ENCODE measurements at regions not wholly inside any gene's neighbourhood (a gene's known extent, or its start where the extent isn't known, plus 50 kb on each side); places are given as distances from the start of the nearest gene placed in this dataset.
A peak's percentile ranks its signal among the peaks of the same experiment; 100 is the strongest.
"Not testable (repeated sequence)": the region's sequence is repeated elsewhere in the genome, so short reads cannot be mapped to it uniquely, and the experiment has no call there.

DNA sequence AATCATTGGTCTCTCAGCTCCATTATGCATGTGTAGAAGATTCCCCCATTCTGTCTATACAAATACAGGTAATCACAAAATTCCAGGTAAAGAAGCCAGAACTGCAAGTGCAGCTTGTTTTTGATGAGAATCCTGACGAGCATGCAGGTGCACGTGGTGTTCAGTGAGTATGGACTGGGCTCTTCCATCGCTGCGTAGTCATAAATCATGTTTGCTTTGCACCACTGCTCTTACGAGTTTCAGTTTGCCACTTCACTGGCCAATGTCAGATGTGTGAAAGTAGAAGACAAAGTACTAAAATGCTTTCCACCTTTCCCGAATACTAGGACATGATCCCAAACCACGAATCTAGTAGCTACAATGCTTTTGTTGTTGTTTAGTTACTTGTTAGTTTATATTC, 390.7 kb downstream of the LIG4 start:
- DNase-seq (ENCODE audit: low read depth, low spot score), result no peak

DNA sequence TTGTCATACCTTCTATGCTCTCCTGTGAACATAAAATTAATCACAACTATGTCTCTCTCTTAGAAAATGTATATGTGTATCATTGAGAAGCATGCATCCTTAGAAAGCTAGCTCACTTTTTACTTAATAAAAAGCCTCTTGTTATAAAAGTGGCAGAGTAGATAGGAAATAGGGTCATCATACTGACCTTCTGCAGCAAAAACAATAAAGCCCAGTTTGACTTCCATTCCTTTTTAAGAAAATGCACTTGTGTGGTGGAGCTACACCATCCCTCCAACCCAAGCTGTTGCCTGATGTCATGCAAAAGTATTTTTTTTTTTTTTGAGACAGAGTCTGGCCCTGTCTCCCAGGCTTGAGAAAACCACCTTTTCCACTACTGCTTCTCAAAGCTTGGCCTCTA, 393.3 kb downstream of the LIG4 start:
- DNase-seq (ENCODE audit: low read depth, low spot score), result peak; percentile 11

DNA sequence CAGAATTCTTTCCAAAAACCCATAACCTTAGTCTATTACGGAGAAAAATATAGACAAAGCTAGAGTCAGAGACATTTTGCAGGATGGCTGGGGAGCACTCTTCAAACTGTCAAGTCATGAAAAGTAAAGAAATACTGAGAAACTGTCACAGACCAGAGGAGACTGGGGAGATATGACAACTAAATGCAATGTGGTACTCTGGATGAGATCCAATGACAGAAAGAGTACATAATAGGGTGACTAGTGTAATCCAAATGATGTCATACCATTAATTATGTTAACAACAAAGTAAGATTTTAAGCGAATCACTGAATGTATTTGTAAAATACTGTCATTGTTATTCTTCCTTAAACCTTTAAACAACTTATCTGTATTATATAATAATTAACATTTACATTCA, 393.8 kb downstream of the LIG4 start:
- DNase-seq (ENCODE audit: low read depth, low spot score), result no peak

DNA sequence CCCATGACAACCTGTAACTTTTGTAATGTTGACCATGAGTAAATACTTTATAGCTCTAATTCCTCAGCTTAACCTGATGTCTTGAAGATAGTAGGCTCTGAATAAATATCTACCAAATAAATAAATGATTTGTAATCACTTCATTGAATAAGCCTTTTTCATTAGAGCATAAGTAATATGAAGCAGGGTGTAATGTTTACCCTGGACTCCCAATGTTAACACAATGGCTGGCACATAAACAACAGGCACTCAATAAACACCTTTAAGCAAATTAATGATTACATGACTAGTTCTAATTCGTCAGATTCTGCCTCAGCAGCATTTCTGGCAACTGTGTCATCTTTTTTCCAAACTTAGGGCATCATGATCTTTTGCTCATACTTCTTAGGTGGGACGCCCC, 396.3 kb downstream of the LIG4 start:
- DNase-seq (ENCODE audit: low read depth, low spot score), result no peak

DNA sequence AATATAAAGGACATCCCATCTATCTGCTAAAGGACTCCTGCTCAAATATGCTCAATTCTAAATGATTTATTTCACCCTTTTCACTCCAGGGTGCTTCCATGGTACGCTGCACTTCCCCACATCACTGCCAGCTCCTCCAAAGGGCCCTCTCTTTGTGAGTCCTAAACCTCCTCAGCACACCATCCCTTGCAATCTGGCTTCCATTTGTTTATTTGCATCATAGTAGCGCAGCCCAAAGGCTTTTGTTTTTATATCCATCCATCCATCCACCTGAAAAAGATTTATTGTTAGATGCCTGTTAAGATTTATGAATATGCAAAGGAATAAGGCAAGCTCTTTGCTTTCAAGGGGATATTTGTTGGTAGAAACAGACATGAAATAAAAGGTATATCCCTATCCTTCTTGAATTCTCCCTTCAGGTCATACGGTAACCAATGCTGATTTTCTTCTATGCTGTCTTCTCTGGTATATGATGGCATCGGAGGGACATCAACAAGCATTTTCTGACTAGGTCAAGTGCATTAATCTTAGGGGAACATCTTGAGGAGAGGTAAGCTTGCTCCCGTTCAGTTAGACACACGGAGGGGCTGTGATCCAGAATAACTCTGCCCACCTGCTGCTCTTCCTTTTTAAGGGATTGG, 397.6 kb downstream of the LIG4 start:
- no peak for DNase-seq (ENCODE audit: low read depth, low spot score)

DNA sequence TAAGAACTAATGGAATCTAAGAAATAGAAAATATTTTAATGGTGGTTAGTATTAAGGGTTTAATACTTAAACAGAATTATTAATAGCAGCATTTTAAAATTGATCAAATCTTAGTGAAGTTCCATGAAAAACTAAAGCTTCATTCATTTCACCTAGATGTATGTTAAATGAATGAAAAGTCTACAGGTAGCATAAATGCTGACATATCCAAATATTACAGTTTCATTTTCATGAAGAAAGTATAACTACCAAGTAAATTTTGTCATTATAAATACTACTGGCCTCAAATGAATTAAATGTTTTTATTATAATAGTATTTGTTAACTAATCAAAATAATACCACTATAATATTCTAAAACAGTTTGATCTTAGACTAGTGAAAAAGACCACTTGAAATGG, 403.3 kb downstream of the LIG4 start:
- no peak for DNase-seq (ENCODE audit: low read depth, low spot score)

DNA sequence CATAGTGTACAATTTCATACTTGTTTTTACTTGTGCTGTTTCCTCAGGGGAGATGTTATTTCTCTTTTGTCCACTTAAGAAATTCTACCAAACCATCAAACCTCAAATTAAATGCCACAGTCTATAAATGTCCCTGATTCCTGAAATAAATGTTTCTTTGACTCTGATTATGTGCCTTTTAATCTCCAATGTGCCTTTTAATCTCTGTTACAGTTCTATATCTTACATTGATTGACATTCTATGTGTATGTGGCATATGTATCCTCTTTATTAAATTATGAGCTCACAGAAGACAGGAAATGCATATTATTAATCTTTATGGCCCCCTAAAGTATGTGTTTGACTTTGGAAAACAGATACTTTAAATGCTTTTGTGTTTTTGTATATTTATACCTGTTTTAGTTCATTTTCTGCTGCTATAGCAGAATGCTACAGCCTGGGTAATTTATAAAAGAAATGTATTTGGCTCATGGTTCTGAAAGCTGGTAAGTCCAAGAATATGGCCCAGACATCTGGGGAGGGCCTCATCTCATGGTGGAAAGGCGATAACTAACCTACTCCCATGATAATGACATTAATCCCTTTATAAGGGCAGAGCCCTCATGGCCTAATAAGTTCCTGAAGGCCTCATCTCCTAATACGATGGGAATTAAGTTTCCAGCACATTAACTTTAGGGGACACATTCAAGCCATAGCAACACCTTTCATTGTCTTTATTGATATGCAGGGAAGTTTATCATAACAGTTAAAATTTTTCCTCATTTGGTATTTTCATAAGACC, 403.9 kb downstream of the LIG4 start:
- DNase-seq (ENCODE audit: low read depth, low spot score), result no peak

DNA sequence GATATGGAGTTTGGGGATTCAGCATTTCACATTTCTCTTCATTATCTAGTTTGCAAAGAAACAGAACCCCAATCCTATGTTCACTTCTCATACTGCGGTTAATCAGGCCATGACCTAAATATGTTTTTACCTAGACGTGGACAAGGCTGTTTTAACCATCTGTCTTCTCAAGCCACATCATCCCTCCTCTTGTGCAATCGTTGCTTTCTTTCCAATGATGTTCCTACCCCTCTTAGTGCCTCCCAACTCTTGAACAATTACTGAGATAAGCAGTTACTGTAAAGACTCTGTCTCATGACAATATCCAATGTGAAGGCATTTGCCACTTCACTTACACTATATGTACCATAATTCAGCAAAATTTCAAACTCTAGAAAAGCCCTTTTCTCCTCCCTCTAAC, 406.2 kb downstream of the LIG4 start:
- DNase-seq (ENCODE audit: low read depth, low spot score), result no peak

DNA sequence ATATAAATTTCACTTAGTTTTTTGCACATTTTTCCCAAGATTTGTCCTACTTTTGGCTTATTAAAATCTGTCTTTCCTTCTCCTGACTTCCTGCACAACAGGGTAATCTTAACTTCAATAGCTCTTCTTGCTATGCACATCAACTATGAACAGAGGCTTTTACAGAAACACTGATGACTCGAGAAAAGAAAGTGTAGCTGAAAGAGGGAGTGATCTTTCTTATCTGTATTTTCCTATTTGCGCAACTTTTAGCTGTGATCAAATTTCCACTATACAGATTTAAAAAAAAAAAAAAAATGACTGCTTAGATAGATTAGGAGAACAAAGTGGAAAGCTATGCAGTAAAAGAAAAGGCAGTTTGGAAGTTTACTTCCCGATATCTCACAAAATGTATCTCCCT, 406.9 kb downstream of the LIG4 start:
- DNase-seq (ENCODE audit: low read depth, low spot score), result no peak

DNA sequence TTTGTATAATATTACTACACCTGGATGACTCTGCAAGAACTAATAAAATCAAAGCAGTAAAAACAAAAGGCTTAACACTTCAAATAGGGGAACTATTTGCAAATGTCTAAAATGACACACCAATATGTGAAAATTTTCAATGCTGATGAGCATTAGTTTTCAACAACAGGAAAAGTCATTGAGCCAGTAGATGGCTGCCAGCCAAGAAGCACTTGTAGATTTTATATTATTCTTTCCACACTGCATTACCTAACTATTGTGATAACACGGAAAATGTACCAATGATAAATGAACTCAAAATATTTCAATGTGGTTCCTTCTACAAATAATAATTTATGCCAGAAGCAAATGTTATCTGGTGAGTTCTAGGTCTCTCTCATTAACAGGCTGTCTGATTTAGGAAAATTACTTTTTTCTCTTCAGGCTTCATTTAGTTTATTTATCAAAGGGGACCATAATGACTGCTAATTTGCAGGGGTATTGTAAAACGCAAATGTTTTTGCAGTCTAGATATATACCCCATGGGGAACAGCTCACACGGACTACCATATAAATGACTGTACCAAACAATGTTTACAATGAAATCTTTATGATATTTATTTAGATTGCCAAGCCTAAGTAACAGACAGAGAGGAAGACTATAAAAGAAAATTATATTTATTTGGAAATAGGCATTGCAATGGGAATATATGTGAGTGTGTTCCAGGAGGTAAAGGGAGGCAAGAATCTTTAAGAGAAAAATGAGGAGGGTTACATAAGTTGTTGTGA, 407.8 kb downstream of the LIG4 start:
- peak; percentile 40 for DNase-seq (ENCODE audit: low read depth, low spot score)

DNA sequence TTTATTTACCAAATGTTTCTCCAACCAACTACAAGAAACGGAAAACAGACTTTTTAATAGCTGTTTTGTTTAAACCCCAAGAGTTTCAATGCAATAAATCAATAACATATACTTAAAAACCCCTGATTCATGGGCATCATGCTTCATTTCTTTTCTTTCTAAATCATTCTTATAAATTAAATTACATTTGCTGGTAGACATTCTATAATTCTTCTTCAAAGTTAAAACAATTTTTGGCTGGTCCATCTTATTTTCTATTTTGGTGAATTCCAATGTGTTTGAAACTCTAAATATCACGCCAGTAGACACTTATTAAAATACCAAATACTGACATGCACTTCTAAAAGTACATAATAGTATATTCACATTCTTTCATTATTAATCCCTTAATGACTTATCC, 408.6 kb downstream of the LIG4 start:
- no peak for DNase-seq (ENCODE audit: low read depth, low spot score)

DNA sequence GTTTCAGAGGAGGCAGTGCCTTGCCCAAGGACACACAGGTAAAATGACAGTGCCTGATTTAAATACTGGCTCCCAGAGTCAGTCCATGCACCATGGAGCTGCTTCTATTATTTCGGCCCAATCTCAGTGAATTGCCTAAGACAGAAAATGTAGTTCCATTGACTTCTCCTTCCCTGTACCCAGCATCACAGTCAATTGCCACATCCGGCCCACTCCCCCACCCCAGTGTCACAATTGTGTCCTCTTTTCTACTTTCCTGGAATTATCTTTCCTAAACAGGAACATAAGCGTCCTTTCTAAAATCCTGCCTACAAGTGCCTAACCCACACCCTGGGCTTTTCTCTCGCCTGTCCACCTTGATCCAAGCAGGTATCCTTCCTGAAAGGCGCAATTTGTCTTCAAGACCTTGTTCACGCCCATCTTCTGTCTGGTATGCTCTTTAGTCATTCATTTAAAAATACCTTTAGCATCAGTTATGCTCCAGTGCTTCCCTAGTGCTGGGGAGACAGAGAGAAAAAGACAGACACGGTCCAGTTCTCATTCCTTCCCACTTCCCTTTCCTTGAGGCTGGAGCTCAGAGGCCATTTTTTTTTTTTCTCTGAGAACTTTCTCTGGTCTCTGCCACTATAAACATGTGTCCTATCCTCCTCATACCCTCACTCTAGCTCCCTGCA, 411.4 kb downstream of the LIG4 start:
- no peak for DNase-seq (ENCODE audit: low read depth, low spot score)

DNA sequence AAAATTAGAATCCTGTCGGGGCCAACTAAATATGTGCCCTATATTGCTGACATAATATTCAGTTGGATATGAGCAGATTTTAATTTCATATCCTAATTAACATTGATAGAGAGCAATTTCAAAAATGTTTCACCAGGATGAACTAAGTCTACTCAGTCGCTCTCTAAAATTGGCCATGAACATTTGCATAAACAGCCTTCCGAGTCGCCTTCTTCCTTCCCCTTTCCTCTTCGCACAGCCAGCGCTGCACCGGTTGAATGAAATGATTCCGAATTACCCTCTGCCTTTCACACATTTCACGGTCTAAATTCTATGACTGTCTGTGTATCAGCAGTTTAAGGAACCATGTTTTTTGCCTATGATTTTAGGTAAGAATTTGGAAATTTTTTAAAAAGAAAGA, 413.7 kb downstream of the LIG4 start:
- DNase-seq (ENCODE audit: low read depth, low spot score), result no peak

DNA sequence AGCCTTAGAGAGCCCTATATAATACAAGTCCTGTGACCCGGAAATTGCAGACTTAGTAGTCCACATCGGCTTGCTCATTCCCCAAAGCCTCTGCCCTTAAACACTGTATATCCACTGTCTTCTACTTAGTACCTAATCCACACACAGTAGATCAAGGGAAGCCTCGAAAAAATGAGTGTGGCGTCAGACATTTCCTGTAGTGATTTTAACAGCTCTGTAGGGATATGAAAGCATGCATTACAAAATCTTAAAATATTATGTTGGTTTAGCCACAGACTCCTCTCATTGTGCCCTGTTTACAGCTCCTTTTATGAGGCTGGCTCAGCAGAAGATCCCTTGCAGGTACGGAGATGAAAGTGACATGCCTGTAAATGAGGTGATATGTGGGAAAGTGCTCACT, 416.3 kb downstream of the LIG4 start:
- DNase-seq (ENCODE audit: low read depth, low spot score), result no peak

DNA sequence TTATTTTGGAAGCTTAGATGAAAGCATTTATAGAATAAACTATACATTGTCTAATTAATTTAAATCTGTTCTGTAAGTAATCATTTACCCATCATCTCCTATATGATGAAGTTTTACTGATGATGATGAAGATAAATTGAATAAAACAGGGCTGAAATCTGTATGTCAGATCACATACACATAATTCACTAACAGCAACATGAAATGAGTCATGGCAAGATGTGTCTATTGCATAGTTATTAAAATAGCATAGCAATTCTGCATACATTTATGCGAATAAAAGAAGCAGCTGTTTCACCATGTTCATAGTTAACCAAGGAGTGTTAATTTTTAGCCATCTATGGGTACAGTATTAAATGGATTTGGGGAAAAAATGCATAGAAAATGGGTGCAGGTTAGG, 424.9 kb downstream of the LIG4 start:
- no peak for DNase-seq (ENCODE audit: low read depth, low spot score)

DNA sequence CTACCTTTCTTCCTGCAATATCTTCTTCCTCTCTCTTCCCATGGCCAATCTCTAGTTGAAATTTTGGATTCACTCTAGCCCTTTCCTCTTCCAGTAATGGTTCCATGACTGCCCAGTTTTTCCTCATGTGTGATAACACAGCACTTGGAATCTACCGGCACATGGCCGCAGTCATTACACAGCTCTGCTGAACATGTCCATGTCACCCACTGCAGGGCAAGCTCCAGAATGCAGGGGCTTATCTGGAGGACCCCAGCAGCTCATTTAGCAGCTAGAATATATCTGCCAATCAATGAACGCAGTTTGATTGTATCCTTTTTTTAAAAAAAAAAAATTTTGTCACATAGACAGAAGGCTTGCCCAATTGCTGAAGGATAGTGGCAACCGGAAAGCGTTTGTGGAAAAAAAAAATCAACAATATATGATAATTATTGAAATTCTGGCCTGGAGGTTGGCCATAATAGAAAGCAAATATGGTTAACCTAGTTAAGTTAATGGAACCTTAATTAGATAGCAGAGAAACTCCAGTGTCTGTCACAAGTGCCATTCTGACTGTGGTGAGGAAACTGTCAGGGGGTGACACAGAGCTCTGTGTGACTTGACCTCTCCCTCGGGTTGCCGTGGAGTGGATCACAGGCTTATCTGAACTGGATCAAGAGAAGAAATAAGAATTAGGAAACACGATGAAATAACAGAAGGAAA, 426.7 kb downstream of the LIG4 start:
- DNase-seq (ENCODE audit: low read depth, low spot score), result no peak

DNA sequence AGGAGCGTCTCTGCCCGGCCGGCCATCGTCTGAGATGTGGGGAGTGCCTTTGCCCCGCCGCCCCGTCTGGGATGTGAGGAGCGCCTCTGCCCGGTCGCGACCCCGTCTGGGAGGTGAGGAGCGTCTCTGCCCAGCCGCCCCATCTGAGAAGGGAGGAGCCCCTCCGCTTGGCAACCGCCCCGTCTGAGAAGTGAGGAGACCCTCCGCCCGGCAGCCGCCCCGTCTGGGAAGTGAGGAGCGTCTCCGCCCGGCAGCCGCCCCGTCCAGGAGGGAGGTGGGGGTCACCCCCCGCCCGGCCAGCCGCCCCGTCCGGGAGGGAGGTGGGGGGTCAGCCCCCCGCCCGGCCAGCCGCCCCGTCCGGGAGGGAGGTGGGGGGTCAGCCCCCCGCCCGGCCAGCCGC, 432.7 kb downstream of the LIG4 start:
- DNase-seq (ENCODE audit: low read depth, low spot score), result not testable (repeated sequence)

DNA sequence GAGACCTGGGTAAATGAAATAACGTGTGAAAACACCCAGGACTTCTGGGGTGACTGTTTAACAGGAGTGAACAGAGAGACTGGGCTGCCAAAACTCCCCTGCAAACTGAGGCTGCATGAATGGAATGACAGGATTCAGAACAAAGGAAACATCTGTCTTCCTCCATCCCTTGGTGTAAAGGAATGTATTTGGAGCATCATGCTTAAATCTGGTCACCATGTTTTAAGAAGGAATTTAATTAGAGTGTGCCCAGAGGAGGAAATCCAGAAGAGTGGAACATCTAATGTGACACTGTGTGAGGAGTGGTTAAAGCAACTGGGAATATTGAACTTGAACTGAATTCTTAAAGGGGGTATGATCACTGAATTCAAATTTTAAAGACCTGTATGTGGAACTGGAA, 437.2 kb downstream of the LIG4 start:
- no peak for DNase-seq (ENCODE audit: low read depth, low spot score)

DNA sequence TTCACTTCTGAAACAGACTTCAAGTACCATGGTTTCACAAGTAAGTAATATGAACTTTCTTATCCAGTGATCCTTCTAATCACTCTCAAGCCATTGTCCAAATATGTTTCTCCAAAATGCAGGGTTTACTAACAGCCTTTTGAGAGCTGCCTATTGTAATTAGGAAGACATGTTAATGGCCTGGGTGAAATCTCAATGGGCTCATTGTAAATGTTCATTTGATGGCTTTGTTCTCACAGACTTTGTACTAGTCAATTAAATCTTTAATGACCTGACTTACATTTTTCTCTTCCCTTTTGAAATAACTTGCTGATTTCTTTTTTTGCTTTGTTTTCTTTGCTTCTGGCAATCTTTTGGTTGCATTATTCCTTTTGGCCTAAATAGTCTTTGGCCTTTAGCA, 444.8 kb downstream of the LIG4 start:
- no peak for DNase-seq (ENCODE audit: low read depth, low spot score)

DNA sequence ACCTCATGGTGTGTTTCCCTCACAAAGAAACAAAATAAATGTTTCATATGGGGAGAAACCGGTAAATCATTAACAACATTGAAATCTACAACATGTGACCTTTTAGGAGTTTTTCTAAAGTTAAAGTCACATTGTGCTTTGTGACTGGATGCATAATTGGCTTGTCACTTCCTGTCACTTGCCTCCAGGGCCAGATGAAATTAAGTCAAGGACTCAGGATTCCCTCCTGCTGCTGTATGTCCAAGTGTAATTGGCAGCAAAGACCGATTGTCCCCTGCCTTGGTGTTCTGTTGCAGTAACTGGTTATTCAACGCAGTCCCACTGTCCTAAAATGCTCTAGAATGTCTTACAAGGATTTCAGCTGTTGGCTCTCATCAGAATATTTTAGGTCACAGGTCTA, 448.2 kb downstream of the LIG4 start:
- DNase-seq (ENCODE audit: low read depth, low spot score), result no peak

DNA sequence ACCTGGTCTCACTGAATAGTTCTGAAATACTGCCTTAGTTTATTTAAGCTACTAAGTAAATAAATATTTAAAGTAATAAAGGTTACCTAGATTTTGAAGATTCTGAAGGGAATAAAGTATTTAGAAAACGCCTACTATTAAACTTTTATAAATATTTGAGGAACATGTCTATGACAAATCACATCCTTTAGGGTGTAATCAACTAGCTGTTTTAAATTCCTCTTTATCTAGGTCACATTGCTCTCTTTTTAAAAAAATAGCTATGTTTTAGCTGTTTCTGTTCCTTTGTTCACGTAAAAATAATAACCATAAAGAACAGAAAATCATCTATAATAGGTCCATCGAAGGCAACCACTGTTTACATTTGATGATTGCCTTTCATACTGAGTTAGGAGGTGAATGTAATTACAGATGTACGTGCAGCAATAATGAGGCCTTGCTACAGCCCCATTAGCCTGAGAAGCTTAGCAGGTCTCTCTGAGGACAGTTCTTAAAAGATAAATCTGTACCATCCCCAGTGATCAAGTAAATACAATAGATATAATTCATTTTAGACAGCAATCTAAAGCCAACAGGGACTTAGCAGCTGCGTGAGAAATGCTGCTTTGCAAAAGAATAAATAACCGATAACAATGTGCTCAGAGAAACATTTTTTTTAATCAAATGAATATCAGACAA, 449.5 kb downstream of the LIG4 start:
- no peak for DNase-seq (ENCODE audit: low read depth, low spot score)

Data from pulmonary artery endothelial cell (primary cell).